GM18858 (cell line): ENCODE measurements at regions not wholly inside any gene's neighbourhood (a gene's known extent, or its start where the extent isn't known, plus 50 kb on each side); places are given as distances from the start of the nearest gene placed in this dataset.

ENCODE experiments used
- ATAC-seq: cut with Tn5 transposase; IDR thresholded peaks from one replicate; pipeline ENCODE4 v1.9.1; 2021; ENCODE audit not compliant: unreplicated experiment

DNA sequence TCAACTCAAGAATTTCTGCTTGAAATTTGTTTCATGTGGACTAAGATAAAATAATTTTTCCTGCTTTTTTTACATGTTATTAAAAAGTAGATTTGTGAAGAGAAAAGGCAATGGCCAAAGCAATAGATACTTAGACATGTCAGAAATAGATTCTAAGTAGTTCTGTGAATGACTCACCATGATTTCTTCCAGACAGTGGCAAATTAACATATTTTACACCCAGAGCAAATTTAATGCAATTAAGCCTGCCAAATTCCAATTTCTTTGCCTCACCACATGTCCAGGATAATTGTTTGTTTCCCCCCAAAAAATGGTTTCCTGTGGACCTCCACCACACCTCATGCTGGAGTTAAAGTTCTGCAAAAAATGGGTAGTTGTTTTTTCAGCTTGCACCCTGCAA, 651.4 kb downstream of the CETN3 start:
- no peak for ATAC-seq

DNA sequence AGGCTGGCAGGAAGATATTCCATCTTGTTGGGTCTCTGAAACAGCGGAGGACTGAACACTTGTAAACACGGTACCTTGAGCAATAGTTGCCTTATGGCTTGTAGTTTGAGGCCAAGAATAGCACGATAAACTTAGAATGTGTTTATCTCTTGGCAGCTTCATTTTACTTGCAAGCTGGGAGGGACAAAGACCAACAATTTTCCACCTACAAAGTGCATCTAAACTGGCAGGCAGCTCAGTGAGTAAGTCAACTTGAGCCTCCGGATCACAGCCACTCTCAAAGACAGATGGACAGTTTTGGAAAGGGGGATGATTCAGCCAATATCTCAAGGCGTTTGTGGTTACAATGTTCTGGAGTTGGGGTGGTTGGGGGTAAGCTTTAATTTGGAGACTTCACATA, 652.6 kb downstream of the CETN3 start:
- ATAC-seq = no peak

DNA sequence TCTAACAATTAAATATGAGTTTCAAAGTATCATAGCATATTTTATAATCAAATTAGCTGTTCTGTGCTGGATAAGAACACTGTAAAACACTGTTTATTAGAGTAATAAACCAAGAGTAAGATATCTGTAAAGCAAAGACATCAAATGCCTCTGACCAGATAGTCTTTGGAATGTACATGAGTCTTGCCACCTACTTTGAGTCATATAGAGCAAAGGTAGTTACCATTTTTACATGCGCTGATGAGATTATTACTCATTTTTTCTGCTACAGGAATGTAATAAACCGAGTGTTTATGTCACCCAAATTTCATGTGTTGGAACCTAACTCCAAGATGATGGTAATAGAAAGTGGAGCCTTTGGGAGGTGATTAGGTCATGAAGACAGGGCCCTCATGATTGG, 654.5 kb downstream of the CETN3 start:
- ATAC-seq = no peak

DNA sequence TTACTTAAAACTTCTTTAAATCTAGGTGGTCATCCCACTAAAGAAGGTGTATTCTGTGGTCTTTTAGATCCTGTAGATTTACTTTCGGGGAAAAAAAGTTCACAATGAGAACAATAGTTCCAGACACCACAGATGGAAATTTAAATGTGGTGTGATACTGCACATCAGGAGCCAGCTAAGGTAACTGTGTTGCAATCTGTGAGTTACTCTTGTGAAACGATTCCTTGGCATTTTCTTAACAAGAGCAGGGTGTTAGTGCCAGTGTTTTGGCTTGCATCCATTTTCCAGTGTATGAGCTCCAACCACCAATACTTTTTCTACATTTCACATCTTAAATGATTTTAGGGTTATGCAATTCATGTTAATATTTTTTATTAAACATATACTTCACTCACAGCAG, 674.5 kb downstream of the CETN3 start:
- ATAC-seq = no peak

DNA sequence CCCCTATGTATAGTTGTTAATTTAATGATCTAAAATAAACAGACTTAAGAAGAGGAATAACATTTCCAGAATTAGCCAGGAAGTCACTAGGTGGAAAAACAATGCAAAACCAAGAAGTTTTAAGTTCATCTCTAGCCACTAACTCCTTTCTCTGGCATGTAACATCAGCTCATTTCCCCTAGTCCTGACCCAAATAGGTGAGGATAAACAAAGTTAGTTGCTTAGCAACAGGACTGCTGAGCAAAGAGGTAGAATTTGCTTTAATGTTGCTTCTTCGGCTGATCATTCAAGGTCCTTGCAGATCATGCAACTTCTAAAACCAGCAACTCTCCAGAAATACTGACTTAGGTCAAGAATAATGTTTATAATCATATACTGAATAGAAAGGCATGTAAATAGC, 675.8 kb downstream of the CETN3 start:
- no peak for ATAC-seq

DNA sequence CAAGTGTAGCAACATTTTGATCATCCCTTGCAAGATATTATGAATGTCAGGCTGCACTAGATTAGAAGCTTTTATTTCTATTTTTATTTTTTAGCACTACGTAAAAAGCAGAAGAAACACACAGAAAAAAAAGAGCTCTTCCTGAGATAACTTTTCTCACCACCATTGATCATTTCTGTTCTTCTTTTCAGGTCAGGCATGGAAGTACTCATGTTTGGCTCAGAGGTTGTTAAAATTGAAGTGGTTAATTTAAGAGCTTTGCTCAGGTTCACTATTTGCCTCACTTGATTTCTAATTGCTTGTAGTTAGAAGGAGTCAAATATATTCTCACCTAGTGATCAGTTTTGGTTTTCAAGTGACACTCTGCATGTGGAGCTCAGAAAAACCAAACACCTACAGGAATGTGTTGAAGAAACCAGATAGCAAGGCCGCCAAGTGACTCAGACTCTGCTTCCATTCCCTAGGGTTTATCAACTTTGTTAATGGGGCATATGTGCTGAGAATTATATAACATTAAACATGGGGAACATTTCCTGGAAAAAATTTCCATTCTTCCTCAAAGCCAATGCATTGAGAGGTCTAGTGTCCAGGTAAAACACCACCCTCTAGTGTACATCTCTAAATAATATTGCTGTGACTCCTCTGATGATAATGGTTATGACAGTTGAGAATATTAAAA, 679.8 kb downstream of the CETN3 start:
- ATAC-seq = peak; percentile 43

DNA sequence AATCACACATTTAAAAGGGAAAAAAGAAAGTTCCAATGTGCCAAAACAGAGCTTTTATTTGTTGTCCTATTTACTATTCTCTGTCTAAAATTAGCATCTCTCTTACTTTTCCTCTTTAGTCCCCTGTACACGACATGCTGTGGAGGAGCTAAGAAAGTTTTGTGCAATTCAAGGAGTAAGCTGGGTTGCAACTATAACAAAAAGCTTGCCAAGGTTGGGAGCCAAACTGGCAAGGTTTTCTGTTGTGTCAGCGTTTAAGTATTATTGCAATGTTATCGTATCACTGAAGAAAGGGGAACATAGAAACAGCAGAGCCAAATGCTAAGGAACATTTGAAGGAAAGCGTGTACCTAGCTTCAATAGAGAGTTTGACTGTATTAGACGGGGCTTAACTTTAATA, 680.8 kb downstream of the CETN3 start:
- no peak for ATAC-seq

DNA sequence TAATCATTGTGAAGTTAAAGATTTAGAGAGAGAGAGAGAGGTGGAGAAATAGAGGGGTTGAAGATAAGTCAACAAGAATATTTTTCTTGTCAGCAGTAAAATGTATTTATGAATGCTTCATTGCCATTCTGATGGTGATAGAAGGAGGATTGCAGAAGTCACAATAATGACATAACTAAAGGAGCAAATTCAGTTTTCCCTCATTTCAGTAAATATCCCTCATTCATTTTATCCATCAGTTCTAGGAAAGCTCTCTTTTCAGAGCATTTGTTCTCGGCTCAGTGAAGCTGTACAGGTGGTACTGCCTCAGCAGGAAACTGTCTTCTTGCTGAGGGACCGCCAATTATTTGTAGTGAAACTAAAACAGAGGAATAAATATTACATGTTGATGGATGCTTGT, 681.4 kb downstream of the CETN3 start:
- no peak for ATAC-seq

DNA sequence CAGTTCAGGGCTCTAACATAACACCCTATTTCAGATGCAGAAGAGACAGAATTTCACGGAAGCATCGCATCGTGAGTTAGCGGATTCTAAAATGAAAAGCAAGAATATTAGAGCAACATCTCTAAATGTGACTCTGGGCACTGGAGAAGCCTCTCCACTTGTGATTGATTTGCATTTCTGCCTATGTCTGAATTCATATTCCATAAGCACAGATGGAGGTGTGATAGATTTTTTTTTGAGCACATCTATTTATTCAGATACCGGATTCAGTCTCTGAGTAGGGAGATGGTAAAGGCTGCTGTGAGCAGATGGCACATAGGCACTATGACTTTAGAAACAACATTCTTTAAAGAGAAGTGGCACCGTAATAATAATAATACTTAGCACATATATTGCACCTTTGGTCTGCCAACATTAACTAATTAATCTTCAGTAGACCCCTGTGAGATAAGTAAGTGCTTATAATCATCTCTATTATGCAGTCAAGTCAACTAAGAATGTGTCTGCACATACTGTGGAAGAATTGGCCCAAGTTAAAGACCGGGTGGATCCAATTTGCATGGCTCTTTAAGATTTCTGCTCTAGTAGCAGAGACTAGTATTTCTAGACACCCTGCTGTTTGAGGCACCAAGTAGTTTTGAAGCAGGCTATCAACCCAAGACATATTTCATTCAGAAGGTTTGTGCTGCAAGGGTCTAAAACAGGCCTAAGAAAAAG, 685.0 kb downstream of the CETN3 start:
- no peak for ATAC-seq

DNA sequence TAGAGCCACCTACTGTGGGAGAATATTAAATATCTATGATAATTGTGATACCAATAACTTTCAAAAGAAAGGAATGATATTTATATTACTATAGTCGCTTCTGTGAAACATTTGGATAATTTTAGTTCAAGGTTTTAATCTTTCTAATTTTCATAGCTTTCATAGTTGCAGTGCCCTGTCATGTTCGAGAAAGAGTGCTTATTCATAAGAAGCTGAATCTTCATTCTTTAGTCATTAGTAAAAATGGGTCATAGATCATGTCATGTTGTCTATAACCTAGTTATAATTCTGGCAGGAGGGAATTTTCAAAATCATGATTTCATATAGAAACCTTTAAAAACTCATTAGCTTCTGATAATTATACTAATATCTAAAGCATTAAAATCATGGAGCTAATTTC, 685.6 kb downstream of the CETN3 start:
- ATAC-seq = no peak

DNA sequence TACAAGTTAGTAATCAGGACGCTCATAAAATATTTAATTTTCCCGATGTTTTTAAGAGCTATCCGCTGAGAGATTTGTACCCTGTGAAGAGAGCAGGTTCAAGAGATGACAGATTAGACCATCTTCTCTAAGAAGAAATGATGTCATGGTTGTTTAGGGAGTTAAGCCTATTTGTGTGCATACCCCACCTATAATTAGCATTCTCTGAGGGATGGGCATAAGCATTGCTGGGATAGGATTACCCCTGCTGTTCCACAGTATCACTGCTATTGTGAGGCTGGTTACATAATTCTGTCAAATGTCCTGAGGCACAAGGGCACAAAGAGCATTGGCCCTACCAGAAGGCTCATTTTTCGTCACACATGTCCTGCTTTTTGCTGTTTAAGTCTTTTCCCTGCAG, 687.0 kb downstream of the CETN3 start:
- no peak for ATAC-seq

DNA sequence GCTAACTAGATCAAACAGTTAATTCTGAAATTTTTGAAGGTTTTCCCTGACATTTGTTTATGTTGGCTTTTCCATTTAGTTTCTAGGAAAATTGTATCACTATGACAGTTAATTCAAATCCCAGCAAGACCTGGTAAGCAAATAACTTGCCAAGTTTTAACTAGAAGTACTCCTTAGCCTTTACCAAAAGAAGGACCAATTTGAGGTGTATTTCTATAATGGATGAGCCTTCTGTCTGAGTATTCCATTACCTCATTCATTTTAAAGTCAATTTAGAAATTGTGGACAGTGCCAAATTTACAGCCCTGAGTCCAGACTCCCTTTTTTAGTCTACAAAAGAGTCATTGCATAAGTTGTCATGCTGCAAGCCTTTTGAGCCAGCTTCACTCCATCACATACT, 687.6 kb downstream of the CETN3 start:
- ATAC-seq = no peak

DNA sequence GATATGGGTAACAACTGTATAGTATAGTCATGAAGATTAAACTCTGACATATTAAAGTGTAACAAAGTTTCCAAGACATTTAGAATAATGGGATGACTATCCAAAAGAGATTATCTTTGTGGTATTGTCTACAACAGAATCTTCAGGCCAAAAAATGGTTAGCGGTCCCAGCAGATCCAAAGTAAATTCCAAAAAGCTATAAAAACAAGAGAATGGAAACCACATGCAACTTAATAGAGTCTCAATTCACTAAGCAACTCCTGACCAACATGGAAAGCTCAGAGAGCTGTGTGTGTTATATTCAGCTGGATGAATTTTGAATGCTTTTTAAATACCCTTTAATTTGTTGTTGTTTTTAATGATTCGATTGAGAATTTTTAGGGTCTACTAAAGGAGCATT, 688.2 kb downstream of the CETN3 start:
- ATAC-seq = no peak

DNA sequence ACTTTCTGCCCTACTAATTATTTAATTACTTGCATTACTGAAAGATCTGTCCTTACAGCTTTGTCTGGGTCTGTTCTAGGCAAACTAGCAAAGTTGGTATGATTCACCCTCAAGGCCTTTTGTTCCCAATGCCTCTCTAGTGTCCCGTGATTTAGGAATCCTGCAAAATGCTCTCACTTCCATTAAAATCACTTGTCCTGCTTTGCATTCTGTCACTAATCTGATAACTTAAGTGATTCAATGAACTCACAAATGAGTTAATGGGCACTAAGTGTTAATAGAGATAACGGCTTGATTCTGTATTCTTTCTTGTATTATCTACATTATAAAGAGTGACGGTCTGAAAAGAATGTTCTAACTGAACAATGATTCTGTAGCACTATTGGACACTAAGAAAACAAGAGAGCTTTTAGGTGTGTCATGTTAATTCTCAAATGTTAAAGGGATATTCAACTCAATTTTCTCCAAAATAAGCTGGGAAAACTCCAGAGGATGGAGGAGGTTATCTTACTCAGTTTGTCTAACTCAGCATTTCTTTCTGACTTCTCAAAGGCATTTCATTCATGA, 697.3 kb downstream of the CETN3 start:
- no peak for ATAC-seq

DNA sequence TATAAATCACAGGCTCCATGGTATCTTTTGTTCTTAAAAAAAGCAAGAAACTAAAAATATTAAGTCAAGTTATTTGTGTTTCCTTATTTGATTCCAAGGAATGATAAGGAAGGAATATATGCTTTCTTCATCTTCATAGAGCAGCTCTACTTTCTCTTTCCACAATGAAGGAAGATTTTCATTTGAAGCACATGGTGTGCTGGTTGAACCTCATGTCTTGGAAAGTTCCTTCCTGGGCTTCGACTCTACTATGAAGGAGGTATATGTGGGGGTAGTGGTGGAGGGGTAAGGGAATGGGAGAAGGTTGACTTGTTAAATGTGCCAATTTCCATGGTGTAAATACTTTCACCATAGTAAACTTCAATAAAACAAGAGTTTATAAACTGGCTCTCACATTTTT, 698.0 kb downstream of the CETN3 start:
- no peak for ATAC-seq

DNA sequence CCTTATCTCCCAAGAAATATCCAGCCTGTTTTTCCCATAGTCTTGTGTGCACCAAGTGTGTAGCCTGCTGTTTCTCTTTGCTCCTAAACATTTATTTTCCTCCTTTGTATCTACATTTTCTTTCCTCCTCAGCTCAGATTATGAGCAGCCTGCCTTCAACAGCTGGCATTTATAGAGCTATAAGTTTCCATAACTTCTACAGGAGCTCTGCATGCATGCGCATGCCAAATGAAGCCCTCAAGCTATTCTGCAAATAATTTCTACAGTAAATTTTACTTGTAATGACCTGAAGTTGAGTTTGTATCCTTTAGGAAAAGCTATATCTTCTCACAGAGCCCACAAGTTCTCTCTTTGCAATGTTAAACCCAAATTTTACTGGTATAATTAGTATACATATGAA, 699.5 kb downstream of the CETN3 start:
- ATAC-seq = no peak

DNA sequence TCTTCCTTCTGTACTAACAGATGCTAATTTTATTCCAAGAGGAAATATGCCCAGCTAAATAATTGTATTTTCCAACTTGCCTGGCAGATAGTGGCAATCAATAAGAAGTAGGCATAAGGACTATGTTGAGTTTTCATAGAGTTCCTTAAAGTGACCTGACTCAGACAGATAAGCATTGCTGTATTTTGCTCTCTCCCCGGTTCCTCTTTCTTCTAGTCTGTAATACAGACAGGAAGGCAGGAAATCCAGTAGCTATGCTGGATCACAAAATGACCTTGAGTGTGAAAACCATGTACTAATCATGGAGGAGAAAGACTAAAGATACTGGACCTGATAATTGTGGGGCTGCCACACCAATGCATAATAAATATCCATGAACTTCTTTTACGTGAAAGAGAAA, 701.7 kb downstream of the CETN3 start:
- no peak for ATAC-seq

DNA sequence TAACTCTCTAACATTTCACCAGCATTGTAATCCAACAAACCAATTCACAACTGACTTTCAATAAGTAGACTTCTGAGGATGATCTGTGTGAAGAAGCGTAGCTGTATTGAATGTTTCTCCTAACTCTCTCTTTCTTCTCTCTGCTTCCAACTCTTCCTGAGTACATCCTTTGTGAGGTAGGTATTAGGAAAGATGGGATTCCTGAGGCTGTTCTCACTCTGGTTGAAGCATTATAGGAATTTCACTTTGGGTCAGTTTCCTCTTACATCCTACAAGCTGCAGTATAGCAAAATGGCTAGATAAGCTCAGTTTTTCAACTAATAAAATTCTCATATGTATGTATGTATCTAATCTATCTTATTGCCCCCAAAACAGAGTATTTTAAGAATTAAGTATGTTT, 702.8 kb downstream of the CETN3 start:
- ATAC-seq = no peak

DNA sequence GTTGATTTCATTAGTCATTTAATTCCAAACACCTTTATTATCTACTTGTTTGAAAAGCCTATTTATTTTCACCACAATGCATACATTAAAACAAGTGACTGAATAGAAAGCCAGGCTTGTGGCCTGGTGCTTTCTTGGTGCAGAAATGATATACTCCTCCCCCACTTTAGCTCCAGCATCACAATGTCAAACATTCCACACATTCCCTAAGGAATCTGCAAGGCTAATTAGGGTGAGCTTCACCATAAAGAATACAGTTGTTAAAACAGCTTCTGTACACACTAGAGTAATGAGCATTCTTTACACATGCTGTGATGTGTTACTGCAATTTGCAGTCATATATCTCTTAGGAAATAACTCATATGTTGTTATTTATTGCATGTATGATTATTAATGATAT, 705.7 kb downstream of the CETN3 start:
- no peak for ATAC-seq

DNA sequence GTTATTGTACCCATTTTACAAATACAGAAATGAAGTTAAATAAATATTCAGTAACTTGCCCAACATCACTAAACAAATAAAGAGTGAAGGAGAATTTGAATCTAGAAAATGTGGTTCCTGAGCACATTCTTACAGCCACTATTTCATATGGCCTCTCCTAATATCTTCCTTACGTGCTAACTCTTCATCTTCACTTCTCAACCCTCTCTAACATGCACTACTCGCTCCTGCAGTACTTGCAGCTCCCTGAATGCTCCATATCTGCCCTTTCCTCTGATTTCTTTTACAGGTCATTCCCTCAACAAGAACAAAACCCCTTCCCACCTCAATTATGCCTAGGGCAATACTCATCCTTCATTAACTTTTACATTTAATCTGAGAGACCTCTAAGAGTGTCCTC, 711.5 kb downstream of the CETN3 start:
- no peak for ATAC-seq

DNA sequence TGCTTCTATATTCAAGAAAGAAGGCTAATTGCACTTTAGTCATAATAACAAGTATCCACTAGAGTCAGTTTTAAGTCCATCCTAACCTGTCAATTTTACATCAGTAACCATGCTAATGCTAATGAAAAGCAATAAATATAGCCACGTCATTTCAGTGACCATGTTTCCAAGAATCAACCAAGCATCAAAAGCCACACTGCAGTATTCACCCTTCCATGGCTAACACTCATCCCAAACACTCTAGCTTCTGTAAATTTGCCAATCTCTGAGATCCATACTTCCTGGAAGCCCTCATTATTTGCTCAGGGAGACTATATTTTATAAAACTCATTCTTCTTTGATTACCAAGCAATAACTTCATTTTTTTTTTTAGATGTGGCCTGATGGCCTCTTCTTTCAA, 712.0 kb downstream of the CETN3 start:
- no peak for ATAC-seq

DNA sequence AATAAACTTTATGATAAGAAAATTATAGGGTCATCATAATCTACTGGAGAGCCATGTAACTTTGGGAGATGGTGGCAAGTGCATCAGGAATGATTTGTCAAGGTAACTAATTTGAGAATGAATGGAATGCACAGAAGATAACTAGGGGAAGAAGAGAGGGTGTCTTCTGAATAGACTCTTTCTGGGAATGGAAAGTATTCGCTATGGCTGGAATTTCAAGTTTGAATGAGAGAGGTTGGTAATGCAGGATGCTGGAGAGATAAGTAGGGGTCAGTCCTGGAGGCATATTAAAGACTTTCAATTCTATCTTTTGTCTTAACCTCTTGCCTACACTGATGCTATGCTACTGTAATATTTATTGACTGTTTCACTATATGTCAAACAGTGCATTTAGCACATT, 714.2 kb downstream of the CETN3 start:
- ATAC-seq = no peak
